Stimulated activated naive CD8-positive, alpha-beta T cell treated with anti-CD3 and anti-CD28 coated beads, Interleukin-15, Interleukin-2, amounts not matched to agents 100 ng/mL and 50 ng/mL, for 24 hours (primary cell): ENCODE measurements at regions not wholly inside any gene's neighbourhood (a gene's known extent, or its start where the extent isn't known, plus 50 kb on each side); places are given as distances from the start of the nearest gene placed in this dataset.
"Not testable (repeated sequence)": the region's sequence is repeated elsewhere in the genome, so short reads cannot be mapped to it uniquely, and the experiment has no call there.

ENCODE experiments used
- H3K27ac Mint-ChIP-seq: one replicate; pipeline ENCODE4 v1.8.0; 2021; ENCODE audit warnings: mild to moderate bottlenecking, mixed read lengths
- H3K27me3 Mint-ChIP-seq: one replicate; pipeline ENCODE4 v1.8.0; 2021; ENCODE audit warnings: mixed read lengths
- H3K36me3 Mint-ChIP-seq: one replicate; pipeline ENCODE4 v1.8.0; 2021; ENCODE audit warnings: low read depth, mixed read lengths
- H3K4me1 Mint-ChIP-seq: one replicate; pipeline ENCODE4 v1.8.0; 2021; ENCODE audit warnings: low read depth, mixed read lengths
- H3K4me3 Mint-ChIP-seq: one replicate; pipeline ENCODE4 v1.8.0; 2021; ENCODE audit warnings: mild to moderate bottlenecking, mixed read lengths
- H3K9me3 Mint-ChIP-seq: one replicate; pipeline ENCODE4 v1.8.0; 2021; ENCODE audit warnings: mixed read lengths

DNA sequence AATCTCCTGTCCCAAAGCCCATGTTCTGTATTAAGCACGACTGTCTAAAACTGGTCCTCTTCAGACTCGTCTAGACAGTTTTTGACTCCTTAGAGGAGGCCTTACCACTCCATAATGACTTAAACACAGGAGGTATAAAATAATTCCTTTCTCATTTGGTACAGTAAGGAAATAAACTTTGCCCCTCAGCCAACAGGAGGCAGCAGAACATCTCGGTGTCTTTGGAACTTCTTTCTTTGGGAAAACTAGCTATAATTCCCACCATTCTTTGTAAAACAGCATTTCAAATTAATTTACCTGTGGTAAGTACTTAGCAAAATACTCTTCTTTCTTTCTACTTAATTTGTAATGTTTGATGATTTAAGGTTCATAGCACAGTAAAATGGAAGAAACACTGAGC, 292.7 kb upstream of the G2E3 start:
- H3K36me3 Mint-ChIP-seq = no peaks in the 10 kb centered on the region
- no peaks in the 10 kb centered on the region for H3K4me1 Mint-ChIP-seq
- H3K27ac Mint-ChIP-seq = no peak overlapping the region
- H3K27me3 Mint-ChIP-seq = peaks cover 7% of the 10 kb centered on the region
- H3K4me3 Mint-ChIP-seq = no peak overlapping the region
- no peaks in the 10 kb centered on the region for H3K9me3 Mint-ChIP-seq

DNA sequence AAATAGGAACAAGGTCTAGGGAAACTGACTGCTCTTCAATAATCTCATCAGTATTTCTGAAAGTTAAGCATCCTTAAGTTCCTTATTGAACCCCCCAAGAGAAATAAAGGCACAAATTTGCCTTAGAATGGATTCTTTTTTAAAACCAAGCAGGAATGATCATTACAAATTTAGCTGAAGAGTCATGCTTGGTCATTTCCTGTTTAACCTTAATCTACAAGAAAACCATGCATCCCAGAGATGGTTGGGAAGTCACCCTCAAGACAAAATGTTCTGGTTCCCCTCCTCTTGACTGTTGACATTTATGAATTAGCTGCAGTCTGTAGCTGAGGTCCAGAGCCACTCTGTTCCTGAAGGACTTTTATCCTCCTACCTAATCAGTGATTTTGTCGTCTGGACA, 291.8 kb upstream of the G2E3 start:
- Mint-ChIP-seq H3K9me3 (no peaks in the 10 kb centered on the region), H3K36me3 (no peaks in the 10 kb centered on the region), H3K27ac (no peak overlapping the region), H3K4me3 (no peak overlapping the region), H3K4me1 (no peaks in the 10 kb centered on the region), H3K27me3 (peaks cover 7% of the 10 kb centered on the region)

- no peaks in the 10 kb centered on the region for H3K9me3 Mint-ChIP-seq
- H3K4me1 Mint-ChIP-seq = no peaks in the 10 kb centered on the region
- no peaks in the 10 kb centered on the region for H3K36me3 Mint-ChIP-seq
- H3K27me3 Mint-ChIP-seq = peaks cover 13% of the 10 kb centered on the region
- no peak overlapping the region for H3K4me3 Mint-ChIP-seq
- H3K27ac Mint-ChIP-seq = no peak overlapping the region
Measured at GRCh38 chr14:30270200-30271161, 288.5 kb upstream of the G2E3 start.

- no peak overlapping the region for H3K27ac Mint-ChIP-seq
- H3K4me3 Mint-ChIP-seq = no peak overlapping the region
- H3K36me3 Mint-ChIP-seq = no peaks in the 10 kb centered on the region
- no peaks in the 10 kb centered on the region for H3K4me1 Mint-ChIP-seq
- H3K9me3 Mint-ChIP-seq = peaks cover 7% of the 10 kb centered on the region
- peaks cover 16% of the 10 kb centered on the region for H3K27me3 Mint-ChIP-seq
Measured at GRCh38 chr14:30271811-30272323, 287.1 kb upstream of the G2E3 start.

DNA sequence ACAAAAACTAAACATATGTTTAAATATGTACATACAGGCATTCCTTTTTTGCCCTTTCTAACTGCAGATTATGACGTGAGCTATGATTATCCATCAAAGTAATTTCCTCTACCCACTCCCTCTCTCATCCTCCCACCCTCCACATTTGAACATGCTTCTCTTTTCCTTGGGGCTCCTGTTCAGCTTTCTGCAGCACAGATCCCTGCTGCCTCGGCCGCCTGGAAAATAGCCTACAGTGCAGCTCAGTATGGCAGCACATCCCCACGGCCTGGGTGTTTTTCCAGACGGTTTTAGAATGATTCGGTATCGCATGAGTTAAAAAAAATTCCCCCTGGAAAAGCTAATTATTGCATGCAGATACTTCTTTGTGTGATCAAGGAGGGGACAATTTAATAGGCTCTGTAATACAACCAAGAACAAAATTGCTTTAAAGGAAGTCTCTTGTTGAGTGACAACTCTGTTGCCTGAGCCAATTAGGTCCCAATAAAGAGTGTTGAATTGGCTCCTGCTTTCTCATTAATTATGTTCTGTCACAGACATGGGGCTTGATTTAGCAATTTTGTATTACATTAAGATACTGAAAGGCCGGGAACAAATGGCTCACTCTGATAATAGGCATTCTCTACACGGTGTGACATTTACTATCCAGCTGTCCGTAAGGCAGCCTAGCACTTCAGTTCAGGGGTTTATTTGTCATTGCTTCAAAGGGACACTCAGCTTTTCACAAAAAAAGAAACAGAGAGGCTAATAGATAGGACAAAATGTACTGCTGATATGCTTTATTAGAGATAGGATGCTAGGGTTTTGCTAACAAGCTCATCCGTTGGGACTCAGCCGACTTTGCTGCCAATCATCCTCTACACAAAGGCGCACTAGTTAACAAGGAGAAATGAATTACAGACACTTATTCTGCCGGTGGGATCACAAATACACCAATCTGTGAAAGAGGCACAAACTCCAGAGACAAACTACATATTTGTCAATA, 285.8 kb upstream of the G2E3 start:
- peaks cover 16% of the 10 kb centered on the region for H3K27me3 Mint-ChIP-seq
- H3K27ac Mint-ChIP-seq = no peak overlapping the region
- H3K9me3 Mint-ChIP-seq = peaks cover 10% of the 10 kb centered on the region
- H3K4me1 Mint-ChIP-seq = no peaks in the 10 kb centered on the region
- no peak overlapping the region for H3K4me3 Mint-ChIP-seq
- H3K36me3 Mint-ChIP-seq = no peaks in the 10 kb centered on the region

- no peak overlapping the region for H3K4me3 Mint-ChIP-seq
- H3K27me3 Mint-ChIP-seq = peaks cover 10% of the 10 kb centered on the region
- peaks cover 10% of the 10 kb centered on the region for H3K9me3 Mint-ChIP-seq
- H3K4me1 Mint-ChIP-seq = no peaks in the 10 kb centered on the region
- no peak overlapping the region for H3K27ac Mint-ChIP-seq
- H3K36me3 Mint-ChIP-seq = no peaks in the 10 kb centered on the region
Measured at GRCh38 chr14:30275604-30276003, 283.4 kb upstream of the G2E3 start.

DNA sequence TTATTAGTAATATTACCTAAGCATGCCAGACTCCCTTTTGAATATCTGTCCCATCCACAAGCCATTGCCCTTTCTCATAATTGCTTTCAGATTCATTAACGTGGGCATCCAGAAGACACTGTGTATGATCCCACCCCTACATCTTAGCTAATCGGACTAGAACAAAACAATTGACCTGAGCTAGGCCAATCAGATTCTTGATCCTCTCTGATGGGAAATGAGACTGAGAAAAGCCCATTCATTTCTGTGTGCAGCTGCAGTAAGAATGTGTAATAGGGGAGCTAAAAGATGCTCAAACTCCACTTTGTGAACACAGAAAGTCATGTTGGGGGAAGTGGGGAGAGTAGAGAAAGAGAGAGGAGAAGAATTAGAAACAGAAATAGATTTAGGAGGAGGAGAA, 281.7 kb upstream of the G2E3 start:
- Mint-ChIP-seq H3K27ac (no peak overlapping the region), H3K9me3 (peaks cover 10% of the 10 kb centered on the region), H3K4me1 (no peaks in the 10 kb centered on the region), H3K27me3 (peaks cover 10% of the 10 kb centered on the region), H3K4me3 (no peak overlapping the region), H3K36me3 (no peaks in the 10 kb centered on the region)

DNA sequence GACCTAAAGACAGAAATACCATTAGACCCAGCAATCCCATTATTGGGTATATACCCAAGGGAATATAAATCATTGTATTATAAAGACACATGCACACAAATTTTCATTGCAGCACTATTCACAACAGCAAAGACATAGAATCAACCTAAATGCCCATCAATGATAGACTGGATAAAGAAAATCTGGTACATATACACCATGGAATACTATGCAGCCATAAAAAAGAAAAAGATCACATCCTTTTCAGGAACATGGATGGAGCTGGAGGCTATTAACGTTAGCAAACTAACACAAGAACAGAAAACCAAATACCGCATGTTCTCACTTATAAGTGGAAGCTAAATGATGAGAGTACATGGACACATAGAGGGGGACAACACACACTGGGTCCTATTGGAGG, 280.1 kb upstream of the G2E3 start:
- H3K4me3 Mint-ChIP-seq, H3K27ac Mint-ChIP-seq, H3K4me1 Mint-ChIP-seq: not testable (repeated sequence)

DNA sequence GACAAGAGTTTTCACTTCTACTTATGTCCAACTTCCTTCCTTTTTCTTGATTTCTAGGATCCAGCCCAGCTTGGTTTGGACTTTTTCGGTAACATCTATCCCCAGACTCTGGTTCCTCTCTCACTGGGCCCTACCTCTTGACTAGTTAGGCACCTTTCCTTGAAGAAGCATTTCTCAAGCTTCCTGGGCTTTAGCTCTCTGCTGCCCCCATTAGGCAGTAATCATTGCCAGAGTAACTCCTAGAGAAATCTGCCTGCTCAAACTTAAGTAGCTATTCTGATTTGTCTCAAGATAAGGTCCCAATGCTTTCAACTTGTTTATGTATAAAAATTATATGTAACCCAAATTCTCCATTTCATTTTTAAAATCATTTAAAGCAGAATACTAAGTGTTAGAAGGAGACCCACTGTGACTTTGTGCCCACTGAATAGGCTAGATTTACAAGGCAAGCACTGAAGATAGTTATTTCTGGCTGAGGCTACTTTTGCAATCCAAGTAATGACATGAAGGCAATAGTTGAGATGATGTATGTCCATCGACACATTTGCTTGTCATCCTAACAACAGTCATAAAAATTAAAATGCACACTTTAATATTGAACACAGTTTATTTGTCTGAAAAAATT, 275.0 kb upstream of the G2E3 start:
- Mint-ChIP-seq H3K27ac (no peak overlapping the region), H3K4me3 (no peak overlapping the region), H3K4me1 (no peaks in the 10 kb centered on the region), H3K27me3 (peaks cover 2% of the 10 kb centered on the region), H3K9me3 (no peaks in the 10 kb centered on the region), H3K36me3 (no peaks in the 10 kb centered on the region)

More for the DNA sequence above, 280.1 kb upstream of the G2E3 start:
- H3K9me3 Mint-ChIP-seq, H3K36me3 Mint-ChIP-seq, H3K27me3 Mint-ChIP-seq: not testable (repeated sequence)

DNA sequence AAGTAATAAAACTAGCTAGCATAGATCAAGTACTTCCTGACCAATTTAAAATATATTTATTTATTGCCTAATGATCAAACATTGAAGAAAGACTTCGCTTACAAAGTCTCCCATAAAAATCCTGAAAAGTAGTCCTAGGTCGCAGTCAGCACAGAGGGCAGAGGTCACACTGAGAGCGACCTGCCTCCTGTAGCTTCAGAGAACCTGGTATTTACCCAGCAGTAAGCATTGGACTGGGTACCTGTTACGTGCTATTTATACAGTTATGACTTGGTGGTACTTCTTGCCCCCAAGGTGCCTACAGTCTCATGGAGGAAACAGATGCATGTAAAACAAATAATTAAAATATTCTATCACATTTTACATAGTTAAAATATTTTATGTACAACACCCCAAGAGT, 274.1 kb upstream of the G2E3 start:
- Mint-ChIP-seq H3K27ac (no peak overlapping the region), H3K4me3 (no peak overlapping the region), H3K9me3 (no peaks in the 10 kb centered on the region), H3K36me3 (no peaks in the 10 kb centered on the region), H3K27me3 (peaks cover 3% of the 10 kb centered on the region), H3K4me1 (no peaks in the 10 kb centered on the region)

DNA sequence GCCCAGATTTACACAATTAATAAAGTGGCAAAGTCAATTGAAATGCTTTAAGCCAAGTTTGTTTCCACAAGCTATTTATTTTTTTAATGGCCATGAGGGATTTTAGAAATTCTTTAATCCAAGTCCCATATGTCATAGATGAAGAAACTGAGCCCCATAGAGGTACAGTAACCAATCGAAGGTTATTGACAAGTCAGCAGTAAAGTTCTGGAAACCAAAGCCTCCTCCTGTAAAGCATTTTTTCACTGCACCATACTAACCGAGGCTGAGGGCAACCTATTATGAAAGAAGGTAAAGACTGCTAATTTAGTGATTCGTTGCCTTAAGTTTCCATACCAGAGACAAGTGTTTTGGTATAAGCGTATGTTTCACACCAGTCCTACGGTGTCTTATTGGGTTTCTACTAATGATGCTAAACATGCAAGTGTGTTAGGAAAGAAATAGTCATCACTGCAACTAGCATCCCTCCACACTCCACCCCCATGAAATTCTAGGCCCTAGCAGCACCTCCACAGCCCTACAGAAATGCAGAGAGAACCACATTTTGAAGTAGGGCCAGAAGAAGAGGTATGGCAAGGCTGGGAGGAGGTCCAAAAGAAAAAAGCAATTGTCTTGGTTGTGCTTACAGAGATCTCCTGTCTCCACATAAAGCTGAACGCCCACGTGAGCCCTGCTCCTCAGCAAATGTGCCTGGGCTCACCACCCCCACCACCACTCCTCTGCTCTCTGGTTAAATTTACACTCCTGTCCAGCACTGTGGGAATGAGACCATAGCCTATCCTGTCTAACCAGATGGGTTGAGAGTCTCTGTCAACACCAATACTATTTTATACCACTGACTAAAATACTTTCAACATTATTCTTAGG, 271.1 kb upstream of the G2E3 start:
- Mint-ChIP-seq H3K4me1 (no peaks in the 10 kb centered on the region), H3K9me3 (no peaks in the 10 kb centered on the region), H3K27me3 (peaks cover 3% of the 10 kb centered on the region), H3K27ac (no peak overlapping the region), H3K4me3 (no peak overlapping the region), H3K36me3 (no peaks in the 10 kb centered on the region)

- no peaks in the 10 kb centered on the region for H3K4me1 Mint-ChIP-seq
- H3K9me3 Mint-ChIP-seq = no peaks in the 10 kb centered on the region
- H3K4me3 Mint-ChIP-seq = no peak overlapping the region
- peaks cover 12% of the 10 kb centered on the region for H3K27me3 Mint-ChIP-seq
- H3K36me3 Mint-ChIP-seq = no peaks in the 10 kb centered on the region
- no peak overlapping the region for H3K27ac Mint-ChIP-seq
Measured at GRCh38 chr14:30290001-30290400, 269.0 kb upstream of the G2E3 start.

GRCh38 chr14:30291216-30291615, 267.7 kb upstream of the G2E3 start:
- Mint-ChIP-seq H3K36me3 (no peaks in the 10 kb centered on the region), H3K4me1 (no peaks in the 10 kb centered on the region), H3K27me3 (peaks cover 12% of the 10 kb centered on the region), H3K9me3 (no peaks in the 10 kb centered on the region), H3K4me3 (no peak overlapping the region), H3K27ac (no peak overlapping the region)

DNA sequence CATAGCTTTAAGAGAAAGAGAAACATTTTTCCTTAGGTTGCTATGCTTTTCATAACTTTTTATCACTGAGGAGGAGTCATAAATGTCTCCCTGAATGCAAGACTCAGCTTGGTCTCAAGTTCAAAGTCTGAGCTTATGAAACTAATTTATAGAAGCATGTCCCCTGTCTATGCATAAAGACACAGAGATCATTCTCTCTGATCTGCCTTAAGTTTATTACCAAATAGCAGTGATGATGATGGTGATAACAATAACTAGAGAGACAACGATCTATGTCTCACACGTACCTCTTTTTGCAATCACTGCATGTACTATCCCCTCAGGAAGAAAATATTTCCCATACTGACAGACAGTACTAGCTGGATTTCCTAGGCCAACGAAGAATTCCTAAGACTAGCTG, 266.4 kb upstream of the G2E3 start:
- H3K27ac Mint-ChIP-seq = no peak overlapping the region
- no peaks in the 10 kb centered on the region for H3K36me3 Mint-ChIP-seq
- peaks cover 17% of the 10 kb centered on the region for H3K27me3 Mint-ChIP-seq
- H3K4me3 Mint-ChIP-seq = no peak overlapping the region
- no peaks in the 10 kb centered on the region for H3K9me3 Mint-ChIP-seq
- no peaks in the 10 kb centered on the region for H3K4me1 Mint-ChIP-seq
